ENCODE measurements at regions not wholly inside any gene's neighbourhood (a gene's known extent, or its start where the extent isn't known, plus 50 kb on each side); places are given as distances from the start of the nearest gene placed in this dataset.

DNA sequence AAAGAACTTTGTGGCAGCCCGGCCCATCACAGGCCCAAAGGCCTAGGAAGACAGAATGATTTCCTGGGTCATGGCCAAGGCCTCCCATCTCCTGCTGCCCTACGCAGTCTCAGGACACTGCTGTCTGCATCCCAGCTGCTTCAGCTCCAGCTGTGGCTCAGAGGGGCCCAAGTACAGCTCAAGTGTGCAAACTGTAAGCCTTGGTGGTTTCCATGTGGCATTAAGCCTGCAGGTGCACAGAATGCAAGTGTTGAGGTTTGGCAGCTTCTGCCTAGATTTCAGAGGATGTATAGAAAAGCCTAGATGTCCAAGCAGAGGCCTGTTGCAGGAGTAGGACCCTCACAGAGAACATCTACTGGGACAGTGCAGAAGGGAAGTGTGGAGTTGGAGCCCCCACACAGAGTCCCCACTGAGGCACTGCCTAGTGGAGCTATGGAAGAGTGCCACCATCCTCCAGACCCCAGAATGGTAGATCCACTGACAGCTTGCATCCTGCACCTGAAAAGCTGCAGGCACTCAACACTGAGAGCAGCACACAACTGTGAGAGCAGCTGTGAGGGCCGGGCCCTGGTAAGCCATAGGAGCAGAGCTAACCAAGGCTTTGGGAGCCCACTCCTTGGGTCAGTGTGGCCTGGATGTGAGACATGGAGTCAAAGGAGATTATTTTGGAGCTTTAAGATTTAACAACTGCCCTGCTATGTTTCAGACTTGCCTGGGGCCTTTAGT lies 208.2 kb upstream of the CMC1 start:
- no peaks in the 10 kb centered on the region for H3F3A ChIP-seq (ENCODE audit: insufficient read depth, low read length)
- H3K36me3 ChIP-seq (replicated peaks; ENCODE audit: insufficient read depth, low read length) = no peaks in the 10 kb centered on the region
- H3K4me2 ChIP-seq (ENCODE audit: low read depth, low read length) = no peak overlapping the region
- H3K4me1 ChIP-seq (ENCODE audit: low read length) = no peaks in the 10 kb centered on the region
- no peaks in the 10 kb centered on the region for H4K20me1 ChIP-seq (ENCODE audit: insufficient read depth, low read length)
- no peaks in the 10 kb centered on the region for H3K79me2 ChIP-seq (ENCODE audit: low read length)
- TF ChIP-seq EZH2phosphoT487 (IDR thresholded peaks at IDR 0.05; ENCODE audit: low read length) = no peak
- no peak for TF ChIP-seq EZH2 (optimal IDR thresholded peaks at IDR 0.05; ENCODE audit: low read depth, low read length)
- TF ChIP-seq, protein P1, sequence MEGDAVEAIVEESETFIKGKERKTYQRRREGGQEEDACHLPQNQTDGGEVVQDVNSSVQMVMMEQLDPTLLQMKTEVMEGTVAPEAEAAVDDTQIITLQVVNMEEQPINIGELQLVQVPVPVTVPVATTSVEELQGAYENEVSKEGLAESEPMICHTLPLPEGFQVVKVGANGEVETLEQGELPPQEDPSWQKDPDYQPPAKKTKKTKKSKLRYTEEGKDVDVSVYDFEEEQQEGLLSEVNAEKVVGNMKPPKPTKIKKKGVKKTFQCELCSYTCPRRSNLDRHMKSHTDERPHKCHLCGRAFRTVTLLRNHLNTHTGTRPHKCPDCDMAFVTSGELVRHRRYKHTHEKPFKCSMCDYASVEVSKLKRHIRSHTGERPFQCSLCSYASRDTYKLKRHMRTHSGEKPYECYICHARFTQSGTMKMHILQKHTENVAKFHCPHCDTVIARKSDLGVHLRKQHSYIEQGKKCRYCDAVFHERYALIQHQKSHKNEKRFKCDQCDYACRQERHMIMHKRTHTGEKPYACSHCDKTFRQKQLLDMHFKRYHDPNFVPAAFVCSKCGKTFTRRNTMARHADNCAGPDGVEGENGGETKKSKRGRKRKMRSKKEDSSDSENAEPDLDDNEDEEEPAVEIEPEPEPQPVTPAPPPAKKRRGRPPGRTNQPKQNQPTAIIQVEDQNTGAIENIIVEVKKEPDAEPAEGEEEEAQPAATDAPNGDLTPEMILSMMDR (IDR thresholded peaks at IDR 0.05; ENCODE audit: low read length) = no peak
- H3K27ac ChIP-seq (ENCODE audit: low read length) = peak overlapping the region; percentile 34; the same call in 1 of the 2 replicates
- H3K9ac ChIP-seq (ENCODE audit: low read length) = no peak overlapping the region
- H3K4me3 ChIP-seq (ENCODE audit: low read length) = no peak overlapping the region
- H2AFZ ChIP-seq (ENCODE audit: low read length) = no peak overlapping the region
- no peaks in the 10 kb centered on the region for H3K9me2 ChIP-seq (replicated peaks; ENCODE audit: insufficient read depth, low read length)
- H3K9me3 ChIP-seq (replicated peaks; ENCODE audit: insufficient read depth, low read length) = no peaks in the 10 kb centered on the region
- H3K27me3 ChIP-seq (replicated peaks; ENCODE audit: insufficient read depth, low read length) = no peaks in the 10 kb centered on the region
- peak; percentile 67 for DNase-seq

DNA sequence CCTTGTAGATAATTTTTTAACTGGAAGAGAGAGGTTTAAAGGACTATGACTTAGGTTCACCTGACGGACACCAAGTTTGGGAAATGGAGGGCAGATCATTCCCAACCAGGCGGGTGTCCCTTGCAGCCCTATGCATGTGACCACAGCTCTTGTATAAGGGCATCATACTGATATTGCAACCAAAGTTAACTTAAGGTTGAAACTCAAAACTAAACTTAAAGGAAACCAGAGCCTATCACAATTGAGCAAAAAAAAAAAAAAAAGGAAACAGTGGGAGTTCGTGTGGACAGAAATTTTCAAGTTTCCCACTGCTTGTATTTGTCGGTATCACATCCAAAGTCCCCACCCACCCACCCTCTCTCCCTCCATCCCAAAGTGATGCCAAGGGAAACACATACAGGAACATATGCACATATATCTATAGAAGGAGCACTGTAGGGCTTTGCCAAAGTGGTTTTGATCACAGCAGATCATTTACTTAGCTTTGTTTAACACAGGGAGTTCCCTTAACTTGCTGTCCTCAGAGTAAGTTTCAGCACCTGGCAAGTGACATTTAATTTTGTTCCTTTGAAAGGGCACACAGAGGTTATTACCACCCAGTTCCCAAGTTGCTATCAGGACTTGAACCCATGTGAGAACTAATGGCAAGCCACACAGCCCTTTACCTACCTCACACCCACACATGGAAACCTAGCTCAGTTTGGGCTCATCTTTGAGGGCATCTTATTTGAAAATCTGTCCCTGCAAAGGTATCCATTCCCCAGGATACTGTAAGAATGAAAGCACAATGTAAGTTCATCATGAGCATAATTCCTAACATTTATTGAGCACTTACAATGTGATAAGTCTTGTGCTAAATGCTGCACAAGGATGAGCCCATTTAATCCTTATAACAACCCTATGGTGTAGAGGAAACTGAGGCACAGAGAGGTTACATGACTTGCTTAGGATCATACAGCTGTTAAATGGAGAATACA lies 204.5 kb upstream of the CMC1 start:
- Histone ChIP-seq H4K20me1 (ENCODE audit: insufficient read depth, low read length) (no peaks in the 10 kb centered on the region), H3K4me2 (ENCODE audit: low read depth, low read length) (no peak overlapping the region), H2AFZ (ENCODE audit: low read length) (no peak overlapping the region), H3K27me3 (replicated peaks; ENCODE audit: insufficient read depth, low read length) (no peaks in the 10 kb centered on the region), H3K79me2 (ENCODE audit: low read length) (no peaks in the 10 kb centered on the region), H3K9me3 (replicated peaks; ENCODE audit: insufficient read depth, low read length) (no peaks in the 10 kb centered on the region), H3K4me3 (ENCODE audit: low read length) (no peak overlapping the region), H3K4me1 (ENCODE audit: low read length) (no peaks in the 10 kb centered on the region), H3K36me3 (replicated peaks; ENCODE audit: insufficient read depth, low read length) (no peaks in the 10 kb centered on the region), H3F3A (ENCODE audit: insufficient read depth, low read length) (no peaks in the 10 kb centered on the region), H3K9ac (ENCODE audit: low read length) (no peak overlapping the region), H3K27ac (ENCODE audit: low read length) (no peak overlapping the region), H3K9me2 (replicated peaks; ENCODE audit: insufficient read depth, low read length) (no peaks in the 10 kb centered on the region)
- DNase-seq = no peak
- no peak for TF ChIP-seq EZH2 (optimal IDR thresholded peaks at IDR 0.05; ENCODE audit: low read depth, low read length)

DNA sequence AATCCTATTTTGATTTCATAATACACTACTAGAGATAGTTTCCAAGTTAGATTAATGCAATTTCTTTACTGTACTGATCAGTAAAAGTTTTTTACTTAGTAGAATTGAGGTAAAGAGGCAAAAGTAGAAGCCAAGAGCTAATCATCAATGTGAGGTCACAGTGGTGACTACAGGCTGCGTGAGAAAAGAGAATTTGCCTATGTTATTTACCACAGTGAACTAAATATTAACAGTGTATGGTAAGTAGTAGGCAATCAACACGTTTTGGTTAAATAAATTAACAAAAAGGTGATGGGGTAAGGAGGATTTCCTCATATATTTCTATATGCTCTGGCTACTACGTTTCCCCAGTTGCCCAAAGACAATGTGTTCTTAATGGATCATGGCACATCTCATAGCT lies 202.2 kb upstream of the CMC1 start:
- Histone ChIP-seq H3K9me3 (replicated peaks; ENCODE audit: insufficient read depth, low read length) (no peaks in the 10 kb centered on the region), H3K4me1 (ENCODE audit: low read length) (no peaks in the 10 kb centered on the region), H3K9me2 (replicated peaks; ENCODE audit: insufficient read depth, low read length) (no peaks in the 10 kb centered on the region), H3F3A (ENCODE audit: insufficient read depth, low read length) (no peaks in the 10 kb centered on the region), H3K9ac (ENCODE audit: low read length) (no peak overlapping the region), H3K4me3 (ENCODE audit: low read length) (no peak overlapping the region), H3K36me3 (replicated peaks; ENCODE audit: insufficient read depth, low read length) (no peaks in the 10 kb centered on the region), H3K27ac (ENCODE audit: low read length) (no peak overlapping the region), H3K27me3 (replicated peaks; ENCODE audit: insufficient read depth, low read length) (no peaks in the 10 kb centered on the region), H3K79me2 (ENCODE audit: low read length) (no peaks in the 10 kb centered on the region), H3K4me2 (ENCODE audit: low read depth, low read length) (no peak overlapping the region), H4K20me1 (ENCODE audit: insufficient read depth, low read length) (no peaks in the 10 kb centered on the region), H2AFZ (ENCODE audit: low read length) (no peak overlapping the region)
- no peak for TF ChIP-seq EZH2 (optimal IDR thresholded peaks at IDR 0.05; ENCODE audit: low read depth, low read length)
- no peak for TF ChIP-seq EZH2phosphoT487 (IDR thresholded peaks at IDR 0.05; ENCODE audit: low read length)
- TF ChIP-seq, protein P1 (IDR thresholded peaks at IDR 0.05; ENCODE audit: low read length) = no peak
- DNase-seq = no peak
